H4 (cell line): ENCODE measurements at regions not wholly inside any gene's neighbourhood (a gene's known extent, or its start where the extent isn't known, plus 50 kb on each side); places are given as distances from the start of the nearest gene placed in this dataset.
A peak's percentile ranks its signal among the peaks of the same experiment; 100 is the strongest.

ENCODE experiments used
- DNase-seq: peaks from one replicate; pipeline ENCODE4 v3.0.0-alpha.2; 2015; ENCODE audit warnings: low spot score

DNA sequence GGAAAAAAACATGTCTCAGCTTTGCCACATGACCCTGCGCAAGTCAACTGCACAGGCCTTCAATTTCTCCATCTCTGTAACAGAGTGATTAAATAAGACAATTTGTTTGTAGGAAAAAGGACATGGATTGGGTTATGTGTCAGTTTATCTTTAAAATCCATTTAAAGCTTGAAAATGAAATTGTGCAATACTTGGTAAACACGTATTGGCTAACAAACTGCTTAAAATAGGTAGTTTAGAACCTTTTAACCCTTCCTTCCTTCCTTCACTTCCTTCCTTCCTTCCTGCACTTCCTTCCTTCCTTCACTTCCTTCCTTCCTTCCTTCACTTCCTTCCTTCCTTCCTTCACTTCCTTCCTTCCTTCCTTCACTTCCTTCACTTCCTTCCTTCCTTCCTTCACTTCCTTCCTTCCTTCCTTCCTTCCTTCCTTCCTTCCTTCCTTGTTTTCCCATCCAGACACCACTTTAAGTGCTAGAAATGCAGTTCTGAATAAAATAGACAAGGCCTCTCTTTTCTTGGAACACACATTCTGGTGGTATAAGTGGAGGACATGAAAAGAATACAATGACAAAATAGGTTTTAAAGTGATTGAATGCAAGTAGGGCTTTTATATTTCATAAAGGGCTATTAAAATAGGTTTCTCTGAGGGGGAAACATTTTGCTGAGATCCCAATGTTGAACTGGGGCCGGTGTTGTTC lies 130.2 kb upstream of the TP63 start:
- DNase-seq, result no peak

DNA sequence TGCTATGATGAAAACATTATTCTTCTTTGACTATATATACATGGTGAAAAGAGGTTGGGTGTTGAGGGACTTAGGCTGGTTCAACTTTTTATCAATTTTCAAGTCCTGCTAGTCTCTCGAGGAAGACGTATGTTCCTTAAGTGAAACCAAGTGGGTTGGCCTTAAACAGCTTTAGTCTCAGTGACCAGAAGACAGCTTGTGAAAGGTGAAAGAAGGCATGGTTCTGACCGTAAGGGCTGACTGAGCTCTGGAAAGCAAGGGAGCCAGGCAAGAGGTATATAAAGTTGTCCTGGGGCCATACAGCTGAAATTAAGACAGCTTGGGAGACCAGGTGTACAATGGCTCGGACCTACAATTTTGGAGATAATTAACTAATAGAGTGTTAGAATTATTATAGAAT lies 128.9 kb upstream of the TP63 start:
- DNase-seq, result no peak

DNA sequence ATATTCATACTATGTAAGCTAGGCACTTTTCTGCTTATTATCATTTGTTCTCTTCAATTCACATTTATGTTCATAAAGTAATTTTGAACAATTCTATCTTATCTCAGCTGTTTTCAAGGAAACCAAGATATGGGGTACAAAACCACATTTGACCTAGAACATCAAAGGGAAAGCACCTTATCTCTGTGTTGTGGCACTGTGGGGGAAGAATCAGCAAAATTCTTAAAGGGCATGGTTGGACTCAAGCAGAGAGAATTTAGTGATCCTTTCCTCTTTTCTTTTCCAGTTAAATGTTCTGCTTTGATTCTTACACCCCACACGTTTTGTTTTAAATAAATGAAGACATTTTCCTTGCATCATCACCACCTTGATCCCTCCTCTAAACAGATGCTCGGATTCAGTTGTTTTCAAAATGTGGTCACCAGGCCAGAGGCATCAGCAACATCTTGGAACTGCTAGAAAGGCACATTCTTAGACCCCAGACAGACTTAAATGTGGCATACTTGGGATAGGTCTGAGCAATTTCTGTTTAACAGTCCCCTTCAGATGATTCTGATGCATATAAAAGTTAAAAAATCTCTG lies 128.4 kb upstream of the TP63 start:
- no peak for DNase-seq

DNA sequence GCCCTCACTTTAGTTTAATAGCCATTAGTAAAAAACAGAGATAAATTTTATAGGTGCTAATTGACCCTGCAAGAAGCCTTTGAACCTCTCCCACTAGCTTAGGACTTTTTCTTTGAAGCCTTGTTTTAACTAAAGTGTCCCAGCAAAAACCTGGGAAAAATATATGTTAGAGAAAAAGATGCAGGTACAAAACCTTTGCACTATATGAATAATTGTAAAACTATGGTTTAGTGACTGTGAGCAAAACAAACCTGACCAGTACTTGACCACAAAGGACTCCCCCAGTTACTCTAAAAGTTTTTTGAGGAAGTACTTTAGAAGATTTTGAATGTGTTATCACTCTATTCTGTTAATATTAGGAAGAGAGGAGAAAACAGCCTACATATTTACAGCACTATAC lies 123.3 kb upstream of the TP63 start:
- DNase-seq, result no peak

DNA sequence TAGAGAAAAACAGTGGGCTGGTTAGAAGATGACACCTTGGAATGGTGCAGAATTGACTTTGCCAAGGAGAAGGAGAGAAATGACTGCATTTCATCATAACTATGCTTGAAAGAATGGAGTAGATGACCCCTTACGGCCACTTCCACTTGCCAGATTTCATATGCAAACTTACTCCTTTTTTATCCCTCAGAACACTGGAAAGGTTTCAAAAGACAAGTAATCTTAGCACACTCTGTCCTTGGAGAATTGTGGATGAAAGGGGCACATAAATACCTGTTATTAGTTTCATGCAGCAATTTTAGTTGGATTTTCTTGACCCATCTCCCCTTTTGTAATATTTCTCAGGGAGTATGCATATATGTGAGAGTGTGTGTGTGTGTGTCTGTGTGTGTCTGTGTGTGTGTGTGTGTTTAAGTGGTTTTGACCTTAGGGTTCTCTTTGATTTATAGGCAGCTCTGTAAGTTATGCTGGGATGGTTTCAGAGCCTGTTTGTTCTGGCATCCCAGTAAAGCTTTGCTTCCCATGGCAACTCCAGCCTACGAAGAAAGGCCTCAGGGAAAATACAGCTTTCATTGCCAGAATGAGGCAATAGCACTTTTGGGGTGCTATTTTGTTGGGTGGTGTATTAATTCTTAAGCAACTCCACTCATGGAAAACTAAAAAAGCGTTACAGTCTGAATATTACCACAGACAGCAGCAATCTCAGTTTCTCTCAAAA lies 122.2 kb upstream of the TP63 start:
- DNase-seq, result no peak

DNA sequence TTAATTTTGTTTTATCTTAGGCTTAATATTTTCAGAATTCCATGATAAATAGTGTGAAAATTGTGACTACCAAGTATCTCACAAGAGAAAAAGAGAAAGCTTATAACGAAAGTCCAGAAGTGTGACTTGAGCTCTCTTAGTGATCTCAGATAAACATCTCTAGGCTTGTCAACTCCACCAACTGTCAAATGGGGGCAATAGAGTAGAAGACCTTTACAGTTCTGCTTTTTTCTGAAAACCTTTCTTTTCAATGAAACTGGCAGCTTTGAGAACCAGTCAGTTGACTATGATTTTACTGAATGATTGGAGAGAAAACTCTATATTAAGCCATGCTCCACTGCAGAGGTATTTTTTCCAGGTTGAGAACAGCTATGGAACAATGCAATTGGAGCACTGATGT lies 119.2 kb upstream of the TP63 start:
- DNase-seq, result no peak

DNA sequence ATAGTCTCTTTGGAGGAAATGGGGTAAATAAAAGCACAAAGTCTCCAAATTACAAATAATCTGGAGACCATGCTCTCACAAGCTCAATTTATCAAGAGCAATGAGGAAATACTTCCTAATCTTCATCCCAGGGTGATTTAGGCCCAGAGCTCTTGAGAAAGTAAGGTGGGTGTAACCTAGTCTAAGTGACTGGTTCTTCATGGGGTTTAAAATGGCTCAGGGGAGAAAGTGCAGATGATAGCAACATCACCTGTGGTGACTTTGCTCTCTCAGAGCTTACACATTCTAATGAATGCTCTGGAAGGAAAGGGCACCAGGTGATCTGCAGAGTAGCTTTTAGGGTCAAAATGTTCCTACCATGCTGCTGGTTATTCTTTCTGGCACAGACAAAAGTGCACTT lies 118.4 kb upstream of the TP63 start:
- no peak for DNase-seq

DNA sequence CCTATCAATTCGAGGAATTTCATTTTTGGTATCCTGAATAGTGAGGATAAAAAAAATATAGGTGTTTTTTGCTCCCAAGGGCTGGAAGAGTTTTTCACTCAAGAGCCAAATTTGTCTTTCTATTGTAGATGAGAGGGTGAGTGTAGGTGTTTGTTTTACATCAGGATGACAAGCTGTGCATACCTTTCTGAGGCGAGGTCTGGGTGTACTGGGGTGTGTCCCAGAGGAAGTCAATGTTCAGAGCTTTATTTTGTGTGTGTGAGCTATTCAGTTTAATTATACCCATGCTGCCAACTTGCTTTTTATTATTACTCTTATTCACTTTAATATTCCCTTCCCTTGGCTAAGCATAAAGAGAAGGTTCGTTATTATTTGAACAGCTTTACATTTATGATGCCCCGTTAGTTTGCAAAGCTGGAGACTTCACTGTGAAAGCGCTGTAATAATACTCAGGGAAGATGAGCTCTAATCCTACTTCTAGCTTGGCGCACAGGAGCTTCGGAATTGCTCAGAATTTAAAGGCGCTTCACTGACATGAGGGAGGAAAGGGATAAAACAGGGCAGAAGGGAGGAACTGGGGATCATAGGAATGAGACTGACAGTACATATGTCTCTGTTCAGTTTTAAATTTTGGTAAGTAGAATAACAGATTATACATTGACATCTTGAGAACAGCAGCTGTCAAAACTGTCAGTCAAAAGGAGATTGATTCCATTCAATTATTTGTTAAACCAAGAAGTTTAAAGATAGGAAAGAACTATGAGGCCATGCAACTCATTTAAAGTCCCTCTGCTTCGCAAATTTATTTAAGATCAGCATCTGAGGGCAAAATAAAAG lies 117.7 kb upstream of the TP63 start:
- no peak for DNase-seq

DNA sequence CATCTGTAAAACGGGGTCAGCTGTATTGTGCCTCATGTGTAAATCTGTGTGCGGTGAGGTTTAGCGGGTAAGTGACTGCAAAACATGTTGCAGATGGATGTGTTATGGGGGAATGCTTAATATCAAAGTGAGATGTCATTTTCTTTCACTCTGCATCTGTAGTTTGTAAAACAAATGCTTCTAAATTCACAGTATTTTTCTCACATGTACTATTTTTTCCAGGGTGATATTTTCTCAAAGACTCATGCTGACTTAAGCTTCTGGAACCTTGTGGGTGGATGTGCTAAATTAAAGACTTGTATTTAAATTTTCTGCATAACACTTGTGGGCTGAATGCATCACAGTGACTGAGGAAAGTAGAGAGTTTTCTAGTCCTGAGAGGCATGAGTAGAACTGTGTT lies 115.2 kb upstream of the TP63 start:
- DNase-seq, result no peak

DNA sequence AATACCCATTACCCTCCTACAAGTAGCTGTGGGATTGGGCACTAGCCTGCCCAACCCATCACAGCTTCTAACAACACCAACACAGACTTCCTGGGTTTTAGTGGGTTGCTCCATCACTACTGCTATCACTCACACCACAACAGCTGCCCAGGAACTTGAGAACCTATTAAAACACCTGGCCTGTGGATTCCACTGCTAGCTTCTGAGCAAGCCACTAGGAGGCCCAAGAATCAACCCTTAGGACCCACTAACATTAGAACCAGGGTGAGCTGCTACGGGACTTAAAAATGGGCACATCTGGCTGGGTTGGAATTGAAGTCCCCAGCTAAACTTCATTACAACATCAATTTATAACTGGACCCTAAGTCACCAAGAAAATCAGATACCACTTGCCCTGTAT lies 113.2 kb upstream of the TP63 start:
- no peak for DNase-seq

DNA sequence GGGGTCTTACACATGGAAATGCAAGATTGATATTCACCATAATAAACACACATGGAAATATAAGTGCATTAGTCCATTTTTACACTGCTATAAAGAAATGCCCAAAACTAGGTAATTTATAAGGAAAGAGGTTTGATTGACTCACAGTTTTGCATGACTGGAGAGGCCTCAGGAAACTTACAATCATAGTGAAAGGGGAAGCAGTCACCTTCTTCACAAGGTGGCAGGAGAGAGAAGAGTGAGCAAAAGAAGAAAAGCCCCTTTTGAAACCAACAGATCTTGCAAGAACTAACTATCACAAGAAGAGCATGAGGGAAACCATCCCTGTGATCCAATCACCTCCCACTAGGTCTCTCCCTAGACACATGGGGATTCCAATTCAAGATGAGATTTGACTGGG lies 111.7 kb upstream of the TP63 start:
- no peak for DNase-seq

DNA sequence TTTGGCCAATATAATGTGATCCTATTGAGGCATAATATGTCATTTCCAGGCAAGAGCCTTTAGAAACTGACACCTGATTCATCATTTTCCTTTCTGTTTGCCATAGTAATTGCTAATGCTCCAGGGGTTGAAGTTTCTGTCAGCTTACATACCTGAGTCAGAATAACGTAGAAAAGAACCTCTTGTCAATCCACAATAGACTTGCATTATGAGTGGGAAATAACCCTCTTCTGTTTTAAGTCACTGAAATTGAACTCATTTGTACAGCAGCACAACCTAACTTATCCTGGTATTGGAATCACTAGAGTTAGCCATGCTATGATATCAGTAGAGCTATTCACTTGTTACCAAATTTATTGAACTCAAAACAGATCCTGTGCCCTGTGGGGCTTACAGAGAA lies 101.7 kb upstream of the TP63 start:
- DNase-seq, result no peak

DNA sequence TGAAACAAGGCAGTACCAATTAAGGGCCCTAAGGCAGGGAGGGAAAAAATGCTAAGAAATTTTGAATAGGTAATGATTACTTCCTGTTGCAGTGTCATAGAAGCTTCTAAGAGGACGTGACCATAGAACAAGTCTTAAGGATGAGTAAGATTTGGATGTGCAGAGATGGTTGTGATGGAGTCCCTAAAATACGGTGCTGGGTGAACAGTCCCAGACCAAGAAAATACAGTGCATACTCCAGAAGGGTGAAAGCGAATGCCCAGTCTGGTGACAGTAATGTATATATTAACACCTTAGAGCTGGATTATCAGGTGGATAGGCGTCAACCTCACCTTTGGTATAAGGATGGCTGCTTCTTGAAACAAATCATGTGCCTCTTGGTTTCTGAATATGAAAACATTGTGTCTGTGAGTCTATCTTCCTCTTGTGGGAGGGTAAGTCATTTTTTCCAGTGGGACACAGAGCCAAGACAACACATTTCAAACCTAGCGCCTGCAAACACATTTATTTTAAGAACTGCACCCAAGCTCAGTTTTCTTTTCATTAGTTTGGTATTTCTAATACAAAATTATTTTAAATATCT lies 101.2 kb upstream of the TP63 start:
- DNase-seq, result no peak

DNA sequence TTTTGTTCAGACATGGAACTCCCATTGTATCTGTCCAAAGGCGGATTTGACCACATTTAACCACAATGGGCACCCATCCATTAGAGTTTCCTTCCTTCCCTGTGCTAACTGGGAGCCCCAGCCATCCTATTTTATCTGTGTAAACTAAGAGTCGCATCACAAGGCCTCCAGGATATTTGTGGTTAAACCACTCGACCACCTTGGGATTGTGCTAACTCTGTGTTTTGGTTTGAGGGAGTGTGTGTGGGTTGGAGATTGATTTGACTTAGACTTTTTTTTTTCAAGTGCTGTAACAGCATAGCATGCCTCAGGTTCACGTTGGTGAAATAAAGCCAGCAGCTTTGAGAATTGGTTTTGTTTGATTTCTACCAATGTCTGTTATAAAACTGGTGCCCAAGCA lies 100.4 kb upstream of the TP63 start:
- DNase-seq, result peak; percentile 85

DNA sequence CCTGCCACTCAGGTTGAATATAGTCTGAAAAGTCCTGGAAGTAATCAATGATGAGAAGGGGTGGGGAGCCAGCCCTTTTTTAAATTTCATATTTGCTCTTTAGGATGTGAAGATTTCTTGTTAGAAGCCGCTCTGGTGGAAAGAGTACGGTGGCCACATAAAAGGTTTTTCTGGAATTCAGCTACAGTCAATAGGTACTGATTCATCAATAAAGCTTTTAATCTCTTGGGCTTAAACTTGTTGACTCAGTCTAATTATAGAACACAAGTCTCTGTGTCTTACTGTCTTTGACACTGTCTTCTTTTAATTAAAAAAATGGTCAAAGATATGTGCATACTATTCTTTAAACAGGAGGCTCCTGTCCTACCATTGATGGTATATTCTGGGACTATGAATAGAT lies 99.9 kb upstream of the TP63 start:
- DNase-seq, result no peak

DNA sequence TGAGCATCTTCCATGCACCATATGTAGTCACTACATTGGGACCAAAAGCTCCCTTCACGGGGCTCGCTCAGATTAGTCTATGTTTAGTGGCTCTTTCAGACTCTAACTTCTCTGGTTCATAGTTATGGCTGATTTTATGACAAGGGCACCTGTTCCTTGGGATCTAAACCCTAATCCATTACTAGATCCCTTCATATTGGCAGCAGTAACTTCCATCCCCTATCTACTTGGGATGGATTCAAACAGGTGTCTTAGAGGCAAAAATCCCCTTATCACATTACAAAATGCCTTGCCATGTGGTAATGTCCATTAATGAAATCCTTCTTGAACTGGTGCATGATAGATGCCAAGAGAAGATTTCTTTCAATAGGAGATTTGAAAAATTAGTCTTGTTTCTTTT lies 96.7 kb upstream of the TP63 start:
- no peak for DNase-seq

DNA sequence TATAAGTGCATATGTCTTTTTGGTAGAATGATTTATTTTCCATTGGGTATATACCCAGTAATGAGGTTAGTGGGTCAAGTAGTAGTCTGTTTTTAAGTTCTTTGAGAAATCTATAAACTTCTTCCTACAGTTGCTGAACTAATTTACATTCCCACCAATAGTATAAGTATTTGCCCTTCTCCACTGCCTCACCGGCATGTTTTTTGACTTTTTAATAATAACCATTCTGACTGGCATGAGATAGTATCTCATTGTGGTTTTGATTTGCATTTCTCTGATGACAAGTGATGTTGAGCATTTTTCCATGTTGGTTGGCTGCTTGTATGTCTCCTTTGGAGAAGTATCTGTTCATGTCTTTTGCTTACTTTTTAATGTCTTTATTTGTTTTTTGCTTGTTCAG lies 94.1 kb upstream of the TP63 start:
- DNase-seq, result no peak

DNA sequence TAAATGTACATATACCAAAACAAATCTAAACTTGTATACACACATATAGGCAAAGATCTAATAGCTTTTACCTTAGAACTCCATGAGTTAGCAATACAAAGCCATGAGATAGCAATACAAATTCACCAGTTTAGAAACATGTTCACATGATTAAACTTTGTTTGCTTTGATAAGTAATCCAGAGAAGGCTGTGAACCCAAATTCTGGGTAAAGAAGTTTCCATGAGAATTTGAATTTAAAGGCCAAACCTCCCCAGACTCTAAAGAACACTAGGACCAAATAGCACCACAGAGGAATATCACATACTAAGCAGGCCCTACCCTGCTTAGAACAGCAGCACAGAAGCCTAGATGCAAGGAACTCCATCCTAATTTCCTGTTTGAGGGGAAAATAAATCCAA lies 83.7 kb upstream of the TP63 start:
- no peak for DNase-seq

DNA sequence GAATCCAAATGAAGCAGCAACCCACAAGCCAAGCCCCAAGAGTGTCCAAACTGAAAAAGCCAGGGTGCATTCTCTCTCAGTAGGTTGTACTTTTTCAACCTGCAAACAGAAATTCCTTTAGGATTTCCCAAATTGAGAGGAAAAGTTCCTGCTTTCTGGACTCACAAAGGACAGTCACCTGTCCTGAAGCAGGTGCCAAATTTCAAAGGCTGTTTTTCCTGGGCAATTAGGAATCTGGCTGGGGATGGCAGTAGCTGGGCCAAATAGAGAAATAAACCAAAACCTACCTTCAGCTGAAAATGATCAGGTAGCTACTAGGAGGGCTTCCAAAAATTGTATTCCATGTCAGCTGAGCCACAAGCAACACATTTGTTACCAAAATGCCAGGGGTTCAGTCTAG lies 83.1 kb upstream of the TP63 start:
- no peak for DNase-seq

DNA sequence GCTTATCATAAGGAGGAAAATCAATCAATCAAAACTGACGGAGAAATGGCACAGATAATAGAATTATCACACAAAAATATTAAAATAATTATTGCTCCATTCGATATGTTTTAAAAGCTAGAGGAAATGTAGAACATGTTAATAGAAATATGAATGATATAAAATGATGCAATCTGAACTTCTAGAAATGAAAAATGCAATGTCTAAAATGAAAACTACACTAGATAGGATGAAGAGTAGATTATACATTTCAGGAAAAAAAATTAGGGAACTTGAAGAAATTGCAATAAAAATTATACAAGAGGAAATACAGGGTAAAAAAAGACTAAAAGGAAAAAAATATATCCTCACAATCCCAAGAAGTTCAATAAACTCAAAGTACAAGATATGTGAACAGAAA lies 80.2 kb upstream of the TP63 start:
- DNase-seq, result no peak

DNA sequence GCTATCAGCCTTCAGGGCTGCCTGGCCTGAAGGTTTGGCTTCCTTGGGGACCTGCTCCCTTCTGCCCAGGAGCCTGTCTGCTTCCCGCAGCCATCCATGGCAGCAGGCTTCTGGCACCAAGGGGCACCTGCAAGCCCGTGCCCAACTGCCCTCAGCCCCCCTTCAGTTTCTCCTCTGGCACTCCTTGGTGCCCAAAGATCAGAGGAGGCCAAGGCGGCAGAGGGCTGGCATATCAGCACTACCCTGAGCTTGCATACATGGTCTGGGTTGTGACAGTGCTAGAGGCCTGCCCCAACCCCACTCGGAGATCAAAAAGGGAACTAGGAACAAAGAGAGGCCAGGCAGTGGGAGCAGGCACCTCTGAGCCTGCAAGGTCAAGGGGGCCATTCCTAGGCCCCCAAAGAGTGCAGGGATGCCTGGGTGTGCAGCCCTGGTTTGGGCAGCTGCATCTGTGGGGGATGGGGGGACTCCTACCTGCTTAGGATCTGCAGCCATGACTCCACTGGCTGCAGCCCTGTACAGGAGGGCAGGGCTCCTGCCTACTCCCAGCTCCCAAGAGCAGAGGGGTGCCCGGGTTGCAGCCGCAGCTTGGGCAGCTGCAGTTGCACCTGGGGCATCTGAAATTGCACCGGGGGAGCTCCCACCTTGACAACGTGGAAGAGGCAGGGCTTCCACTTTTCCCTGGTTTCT lies 76.2 kb upstream of the TP63 start:
- DNase-seq, result no peak

DNA sequence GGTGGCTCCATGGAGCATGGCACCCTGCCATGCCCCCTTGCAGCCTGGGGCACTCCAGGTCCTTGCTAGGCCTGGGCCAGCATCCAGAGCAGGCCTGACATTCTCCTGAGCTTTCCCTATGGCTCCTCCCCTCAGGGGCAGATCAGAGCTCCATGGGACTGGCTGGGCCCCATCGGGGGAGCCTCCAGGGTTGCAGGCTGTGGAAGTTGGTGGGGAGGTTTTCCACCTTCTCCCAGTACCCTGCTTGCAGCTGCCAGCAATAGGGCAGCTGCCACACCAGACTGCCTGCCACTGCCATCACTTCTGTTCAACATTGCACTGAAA lies 75.7 kb upstream of the TP63 start:
- DNase-seq, result no peak
